OCI-LY1 (cell line): ENCODE measurements at regions not wholly inside any gene's neighbourhood (a gene's known extent, or its start where the extent isn't known, plus 50 kb on each side); places are given as distances from the start of the nearest gene placed in this dataset.

ENCODE experiments used
- H2AFZ ChIP-seq: fragments of 200-600 bp; sonication (generic), shearing (Covaris generic); 2 replicates; pipeline ENCODE4 v1.6.0; 2014; ENCODE audit warnings: antibody characterized with exemption, mild to moderate bottlenecking, low read length
- H3F3A ChIP-seq: fragments of 200-600 bp; sonication (generic), shearing (Covaris generic); 2 replicates; pipeline ENCODE4 v1.6.0; 2014; ENCODE audit warnings: mild to moderate bottlenecking, antibody characterized with exemption, low read length, moderate library complexity; ENCODE audit not compliant: insufficient read depth
- H3K27ac ChIP-seq: fragments of 200-600 bp; sonication (generic); 2 replicates; pipeline ENCODE4 v1.5.1; 2014; ENCODE audit warnings: low read length, mixed run types, mild to moderate bottlenecking, low read depth; ENCODE audit not compliant: poor library complexity, severe bottlenecking
- H3K27me3 ChIP-seq: fragments of 200-600 bp; sonication (generic); 2 replicates; pipeline ENCODE4 v1.6.0; 2014; ENCODE audit warnings: antibody characterized with exemption, mild to moderate bottlenecking, low read length, moderate library complexity; ENCODE audit not compliant: insufficient read depth
- H3K36me3 ChIP-seq: fragments of 200-600 bp; sonication (generic); 2 replicates; pipeline ENCODE4 v1.6.1; 2014; ENCODE audit warnings: mild to moderate bottlenecking, antibody characterized with exemption, low read length, moderate library complexity, mixed read lengths; ENCODE audit not compliant: insufficient read depth
- H3K4me1 ChIP-seq: fragments of 200-600 bp; sonication (generic); 2 replicates; pipeline ENCODE4 v1.5.1; 2014; ENCODE audit warnings: mild to moderate bottlenecking, low read length, moderate library complexity; ENCODE audit not compliant: insufficient read depth, severe bottlenecking
- H3K4me2 ChIP-seq: fragments of 200-600 bp; sonication (generic), shearing (Covaris generic); 2 replicates; pipeline ENCODE4 v1.6.1; 2014; ENCODE audit warnings: low read length
- H3K4me3 ChIP-seq: fragments of 200-600 bp; sonication (generic); 2 replicates; pipeline ENCODE4 v1.5.1; 2014; ENCODE audit warnings: low read length, low read depth, mild to moderate bottlenecking, mixed read lengths; ENCODE audit not compliant: poor library complexity, severe bottlenecking
- H3K79me2 ChIP-seq: fragments of 200-600 bp; shearing (Covaris generic); 2 replicates; pipeline ENCODE4 v1.6.1; 2016; ENCODE audit warnings: mixed run types, low read length, mixed read lengths; ENCODE audit not compliant: insufficient read depth
- H3K9ac ChIP-seq: fragments of 200-600 bp; sonication (generic), shearing (Covaris generic); 2 replicates; pipeline ENCODE4 v1.6.1; 2014; ENCODE audit warnings: mild to moderate bottlenecking, low read length, mixed read lengths
- H3K9me2 ChIP-seq: fragments of 200-600 bp; sonication (generic), shearing (Covaris generic); 2 replicates; pipeline ENCODE4 v1.6.1; 2014; ENCODE audit warnings: low read depth, mild to moderate bottlenecking, low read length, mixed read lengths
- H3K9me3 ChIP-seq: fragments of 200-600 bp; shearing (Covaris generic); 2 replicates; pipeline ENCODE4 v1.6.1; 2014; ENCODE audit warnings: low read length, mixed read lengths
- H4K20me1 ChIP-seq: fragments of 200-600 bp; sonication (generic), shearing (Covaris generic); 2 replicates; pipeline ENCODE4 v1.6.0; 2016; ENCODE audit warnings: mild to moderate bottlenecking, low read length; ENCODE audit not compliant: insufficient read depth
- CTCF ChIP-seq: fragments of 200-600 bp; sonication (generic), shearing (Covaris generic); IDR thresholded peaks from 2 replicates; pipeline ENCODE4 v1.5.1; 2017; ENCODE audit warnings: mild to moderate bottlenecking, antibody characterized with exemption, low read length, moderate library complexity, mixed read lengths
- EZH2 ChIP-seq: fragments of 200-600 bp; sonication (generic), shearing (Covaris generic); IDR thresholded peaks from 2 replicates; pipeline ENCODE4 v1.8.0; 2017; ENCODE audit warnings: borderline replicate concordance, mixed run types, mild to moderate bottlenecking, antibody characterized with exemption, low read length, moderate library complexity, mixed read lengths

- H3K4me3 ChIP-seq: no peak overlapping the region
- peaks cover 29% of the 10 kb centered on the region for H3K4me1 ChIP-seq
- H3K9ac ChIP-seq: no peak overlapping the region
- TF ChIP-seq CTCF (no peak), EZH2 (no peak)
- H3K27me3 ChIP-seq: no peaks in the 10 kb centered on the region
- H3K79me2 ChIP-seq: no peaks in the 10 kb centered on the region
- H2AFZ ChIP-seq: no peak overlapping the region
- H3K9me3 ChIP-seq: peaks cover 3% of the 10 kb centered on the region; the same call in 1 of the 2 replicates
- H4K20me1 ChIP-seq: no peaks in the 10 kb centered on the region
- no peak overlapping the region for H3K4me2 ChIP-seq
- no peak overlapping the region for H3K27ac ChIP-seq
- H3F3A ChIP-seq: 0 out of 2 replicates have a peak, but pooled peaks cover 4% of the 10 kb centered on the region
- H3K36me3 ChIP-seq: no peaks in the 10 kb centered on the region; the same call in 1 of the 2 replicates
- H3K9me2 ChIP-seq: no peaks in the 10 kb centered on the region
Observed at GRCh38 chrX:115909017-115909416, 261.5 kb upstream of the AGTR2 start.

GRCh38 chrX:115911967-115912366 is 258.6 kb upstream of the AGTR2 start:
- H3K36me3 ChIP-seq: no peaks in the 10 kb centered on the region; the same call in 1 of the 2 replicates
- H3K9ac ChIP-seq: peak overlapping the region; percentile 31; the same call in 1 of the 2 replicates
- peak overlapping the region; percentile 91 for H3K27ac ChIP-seq
- H4K20me1 ChIP-seq: no peaks in the 10 kb centered on the region
- no peak for TF ChIP-seq CTCF
- TF ChIP-seq EZH2: no peak
- H3K4me3 ChIP-seq: no peak overlapping the region
- peaks cover 3% of the 10 kb centered on the region; the same call in 1 of the 2 replicates for H3K9me3 ChIP-seq
- H3K79me2 ChIP-seq: no peaks in the 10 kb centered on the region
- no peaks in the 10 kb centered on the region for H3K9me2 ChIP-seq
- H3K4me1 ChIP-seq: peaks cover 32% of the 10 kb centered on the region
- peak overlapping the region; percentile 20; the same call in 1 of the 2 replicates for H3K4me2 ChIP-seq
- no peak overlapping the region for H2AFZ ChIP-seq
- 0 out of 2 replicates have a peak, but pooled peaks cover 4% of the 10 kb centered on the region for H3F3A ChIP-seq
- H3K27me3 ChIP-seq: no peaks in the 10 kb centered on the region

GRCh38 chrX:115912372-115912897 is 258.1 kb upstream of the AGTR2 start:
- H3F3A ChIP-seq: 0 out of 2 replicates have a peak, but pooled peaks cover 4% of the 10 kb centered on the region
- peak overlapping the region; percentile 20; the same call in 1 of the 2 replicates for H3K4me2 ChIP-seq
- H4K20me1 ChIP-seq: no peaks in the 10 kb centered on the region
- H3K36me3 ChIP-seq: no peaks in the 10 kb centered on the region; the same call in 1 of the 2 replicates
- H3K9ac ChIP-seq: no peak overlapping the region
- peak overlapping the region; percentile 91 for H3K27ac ChIP-seq
- H3K79me2 ChIP-seq: no peaks in the 10 kb centered on the region
- H3K9me2 ChIP-seq: no peaks in the 10 kb centered on the region
- H3K4me3 ChIP-seq: no peak overlapping the region
- no peak overlapping the region for H2AFZ ChIP-seq
- no peak for TF ChIP-seq EZH2
- TF ChIP-seq CTCF: peak; percentile 57
- no peaks in the 10 kb centered on the region for H3K27me3 ChIP-seq
- peaks cover 3% of the 10 kb centered on the region; the same call in 1 of the 2 replicates for H3K9me3 ChIP-seq
- H3K4me1 ChIP-seq: peaks cover 32% of the 10 kb centered on the region
